ENCODE measurements at regions not wholly inside any gene's neighbourhood (a gene's known extent, or its start where the extent isn't known, plus 50 kb on each side); places are given as distances from the start of the nearest gene placed in this dataset.

DNA sequence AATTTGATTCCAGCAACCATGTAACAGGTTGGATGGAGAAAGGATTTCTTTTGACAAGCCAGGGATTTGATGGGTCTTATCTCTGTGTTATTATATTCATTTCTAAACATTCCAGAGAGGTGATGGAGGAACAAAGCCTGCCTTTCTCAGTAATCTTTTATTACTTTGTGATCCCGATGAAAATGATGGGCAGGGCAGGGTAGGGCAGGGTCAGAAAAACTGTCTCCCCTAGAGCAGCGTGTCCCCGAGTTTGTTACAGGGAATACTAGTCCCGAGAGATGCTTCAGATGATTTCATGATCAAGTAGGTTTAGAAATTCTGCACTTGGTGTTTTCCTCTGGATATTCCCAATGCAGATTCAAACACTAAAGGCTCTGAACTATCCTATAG is 111.8 kb upstream of the RGMA start:
- ATAC-seq (ENCODE audit: low FRiP score) = no peak
- DNase-seq (ENCODE audit: low spot score) = no peak
- no peak for TF ChIP-seq CTCF (IDR thresholded peaks at IDR 0.05)

GRCh38 chr15:93200081-93200836 is 111.2 kb upstream of the RGMA start:
- ATAC-seq (ENCODE audit: low FRiP score) (no peak), DNase-seq (ENCODE audit: low spot score) (no peak)
- TF ChIP-seq CTCF (IDR thresholded peaks at IDR 0.05) = no peak

GRCh38 chr15:93196135-93196670 is 107.2 kb upstream of the RGMA start:
- TF ChIP-seq CTCF (IDR thresholded peaks at IDR 0.05) = no peak
- ATAC-seq (ENCODE audit: low FRiP score) = no peak
- DNase-seq (ENCODE audit: low spot score) = no peak

DNA sequence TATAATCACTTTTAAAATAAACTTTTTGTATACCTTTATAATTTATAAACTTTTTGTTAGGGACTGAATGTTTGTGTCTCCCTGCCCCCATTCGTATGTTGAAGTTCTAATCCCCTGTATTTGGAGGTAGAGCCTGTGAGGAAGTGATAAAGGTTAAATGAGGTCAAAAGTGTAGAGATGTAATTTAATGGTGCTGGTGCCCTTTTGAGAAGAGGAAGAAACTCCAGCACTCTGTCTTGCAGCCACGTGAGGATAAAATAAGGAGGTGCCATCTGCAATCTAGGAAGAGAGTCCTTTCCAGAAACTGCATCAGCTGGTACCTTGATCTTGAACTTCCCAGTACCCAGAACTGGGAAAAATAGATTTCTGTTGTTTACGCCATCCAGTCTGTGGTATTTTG is 106.1 kb upstream of the RGMA start:
- ATAC-seq (ENCODE audit: low FRiP score) (no peak), DNase-seq (ENCODE audit: low spot score) (no peak)
- TF ChIP-seq CTCF (IDR thresholded peaks at IDR 0.05) = no peak

DNA sequence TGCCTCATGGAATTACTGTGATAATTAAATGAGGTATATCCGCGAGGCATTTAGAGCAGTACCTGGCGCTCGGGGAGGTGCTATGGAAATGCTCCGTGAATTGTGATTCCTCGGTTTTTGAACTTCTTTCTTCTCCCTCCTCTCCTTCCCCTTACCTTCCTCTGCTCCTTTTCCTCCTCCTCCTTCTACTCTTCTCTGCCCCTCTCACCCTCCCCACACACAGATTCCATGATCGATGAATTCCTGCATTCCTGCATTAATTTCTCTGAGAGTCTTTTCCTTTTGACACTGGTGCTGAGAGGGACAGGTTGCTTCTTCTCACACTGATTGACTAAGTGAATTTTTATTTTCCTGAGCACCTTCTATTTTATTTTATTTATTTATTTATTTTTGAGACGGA is 101.2 kb upstream of the RGMA start:
- DNase-seq (ENCODE audit: low spot score) (no peak), ATAC-seq (ENCODE audit: low FRiP score) (no peak)
- TF ChIP-seq CTCF (IDR thresholded peaks at IDR 0.05) = no peak

- TF ChIP-seq CTCF (IDR thresholded peaks at IDR 0.05) = no peak
- DNase-seq (ENCODE audit: low spot score) = no peak
- no peak for ATAC-seq (ENCODE audit: low FRiP score)
Measured at GRCh38 chr15:93189561-93189960, 100.5 kb upstream of the RGMA start.

GRCh38 chr15:93188236-93188635 is 99.2 kb upstream of the RGMA start:
- ATAC-seq (ENCODE audit: low FRiP score) (no peak), DNase-seq (ENCODE audit: low spot score) (no peak)
- no peak for TF ChIP-seq CTCF (IDR thresholded peaks at IDR 0.05)
